ENCODE measurements at regions not wholly inside any gene's neighbourhood (a gene's known extent, or its start where the extent isn't known, plus 50 kb on each side); places are given as distances from the start of the nearest gene placed in this dataset.

GRCh38 chr6:7034055-7034454, 73.7 kb upstream of the RREB1 start:
- Histone ChIP-seq H3K9ac (replicated peaks; ENCODE audit: extremely low read depth, insufficient read depth, low read length) (no peak overlapping the region), H4K20me1 (replicated peaks; ENCODE audit: control insufficient read depth, extremely low read depth, insufficient read depth, low read length) (no peaks in the 10 kb centered on the region), H3K4me1 (ENCODE audit: control insufficient read depth, extremely low read depth, insufficient read depth, low read length) (no peaks in the 10 kb centered on the region), H3K4me3 (replicated peaks in 1 of 3; ENCODE audit: insufficient read depth in 1 of 3, low read depth in 1 of 3, low read length in 3 of 3) (no peak overlapping the region), H3K4me2 (ENCODE audit: insufficient read depth, low read length) (no peak overlapping the region), H3K36me3 (ENCODE audit: control insufficient read depth in 2 of 2, extremely low read depth in 1 of 2, insufficient read depth in 2 of 2, low read length in 2 of 2) (no peaks in the 10 kb centered on the region), H3K9me1 (replicated peaks; ENCODE audit: control insufficient read depth, extremely low read depth, insufficient read depth, low read length) (no peaks in the 10 kb centered on the region), H3K79me2 (ENCODE audit: control insufficient read depth, insufficient read depth, low read length) (no peaks in the 10 kb centered on the region), H2AFZ (ENCODE audit: low read depth, low read length) (no peak overlapping the region), H3K27me3 (ENCODE audit: control insufficient read depth in 2 of 2, insufficient read depth in 2 of 2, low read length in 2 of 2) (peaks cover 0 to 2% of the 10 kb centered on the region in 2 experiments), H3K27ac (ENCODE audit: insufficient read depth, low read depth, low read length) (no peak overlapping the region), H3K9me3 (replicated peaks; ENCODE audit: control insufficient read depth, insufficient read depth, low read length) (no peaks in the 10 kb centered on the region)
- ChIA-PET CTCF (no interaction called here), POLR2A (no interaction called here)
- BruUV-seq (replicated peaks): no TSS peak
- no peak for FAIRE-seq
- intact Hi-C loops (cut with micrococcal nuclease): loop anchor here (1.0 kb wide), 1 partner anchor 8 kb away; no protein-coding TSS in a partner anchor
- no peak for DNase-seq (ENCODE audit: low read depth, low spot score)
- dilution Hi-C loops (cut with MboI; ENCODE audit: extremely low pct_ligation_motif_present, low sequenced_read_pairs): no loop called here
- no peak for TF ChIP-seq GATA2 (IDR thresholded peaks at IDR 0.05; ENCODE audit: insufficient read depth, insufficient read length, low read depth, low read length)
- no peak for TF ChIP-seq POLR2A (IDR thresholded peaks at IDR 0.05; ENCODE audit: low read depth, low read length)
- TF ChIP-seq JUN (IDR thresholded peaks at IDR 0.05; ENCODE audit: borderline replicate concordance, insufficient read depth, insufficient read length, low read depth): no peak
- no peak for TF ChIP-seq POLR2AphosphoS5 (IDR thresholded peaks at IDR 0.05; ENCODE audit: insufficient read depth, low read depth, low read length)
- TF ChIP-seq, protein P1, sequence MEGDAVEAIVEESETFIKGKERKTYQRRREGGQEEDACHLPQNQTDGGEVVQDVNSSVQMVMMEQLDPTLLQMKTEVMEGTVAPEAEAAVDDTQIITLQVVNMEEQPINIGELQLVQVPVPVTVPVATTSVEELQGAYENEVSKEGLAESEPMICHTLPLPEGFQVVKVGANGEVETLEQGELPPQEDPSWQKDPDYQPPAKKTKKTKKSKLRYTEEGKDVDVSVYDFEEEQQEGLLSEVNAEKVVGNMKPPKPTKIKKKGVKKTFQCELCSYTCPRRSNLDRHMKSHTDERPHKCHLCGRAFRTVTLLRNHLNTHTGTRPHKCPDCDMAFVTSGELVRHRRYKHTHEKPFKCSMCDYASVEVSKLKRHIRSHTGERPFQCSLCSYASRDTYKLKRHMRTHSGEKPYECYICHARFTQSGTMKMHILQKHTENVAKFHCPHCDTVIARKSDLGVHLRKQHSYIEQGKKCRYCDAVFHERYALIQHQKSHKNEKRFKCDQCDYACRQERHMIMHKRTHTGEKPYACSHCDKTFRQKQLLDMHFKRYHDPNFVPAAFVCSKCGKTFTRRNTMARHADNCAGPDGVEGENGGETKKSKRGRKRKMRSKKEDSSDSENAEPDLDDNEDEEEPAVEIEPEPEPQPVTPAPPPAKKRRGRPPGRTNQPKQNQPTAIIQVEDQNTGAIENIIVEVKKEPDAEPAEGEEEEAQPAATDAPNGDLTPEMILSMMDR (IDR thresholded peaks at IDR 0.05; ENCODE audit: extremely low read depth in 1 of 2, insufficient read depth in 1 of 2, low read depth in 1 of 2, low read length in 2 of 2): no peak
- TF ChIP-seq MYC (IDR thresholded peaks at IDR 0.05; ENCODE audit: low read depth, low read length): no peak
- TF ChIP-seq EZH2 (IDR thresholded peaks at IDR 0.05; ENCODE audit: borderline replicate concordance, low read depth, low read length, severe bottlenecking): no peak
- no peak for TF ChIP-seq FOS (IDR thresholded peaks at IDR 0.05; ENCODE audit: borderline replicate concordance, insufficient read depth, low read length)
- TF ChIP-seq, protein P2, sequence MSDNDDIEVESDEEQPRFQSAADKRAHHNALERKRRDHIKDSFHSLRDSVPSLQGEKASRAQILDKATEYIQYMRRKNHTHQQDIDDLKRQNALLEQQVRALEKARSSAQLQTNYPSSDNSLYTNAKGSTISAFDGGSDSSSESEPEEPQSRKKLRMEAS (IDR thresholded peaks at IDR 0.05; ENCODE audit: insufficient read depth, insufficient read length): no peak
